Muscle layer of duodenum (tissue), 2 donors: ENCODE measurements at regions not wholly inside any gene's neighbourhood (a gene's known extent, or its start where the extent isn't known, plus 50 kb on each side); places are given as distances from the start of the nearest gene placed in this dataset.

Experiments used
- H3K27ac ChIP-seq: one replicate; pipeline ENCODE4 v1.7.0; 2013; ENCODE audit warnings: mild to moderate bottlenecking, low read length
- H3K27me3 ChIP-seq: one replicate; pipeline ENCODE4 v1.7.0; 2013; ENCODE audit warnings: low read depth, mild to moderate bottlenecking, control low read depth, low read length
- H3K36me3 ChIP-seq, 2 donors: one replicate each; pipeline ENCODE4 v1.7.0; 2013; ENCODE audit warnings: low read length in 2 of 2, control low read depth in 1 of 2, mild to moderate bottlenecking in 1 of 2; ENCODE audit not compliant: insufficient read depth in 2 of 2, control insufficient read depth in 1 of 2
- H3K4me1 ChIP-seq, 2 donors: one replicate each; pipeline ENCODE4 v1.7.0; 2013; ENCODE audit warnings: low read length in 2 of 2, mild to moderate bottlenecking in 2 of 2, control low read depth in 1 of 2, moderate library complexity in 1 of 2; ENCODE audit not compliant: insufficient read depth in 2 of 2, control insufficient read depth in 1 of 2
- H3K4me3 ChIP-seq, 2 donors: one replicate each; pipeline ENCODE4 v1.7.0; 2013; ENCODE audit warnings: low read length in 2 of 2, low read depth in 1 of 2, mild to moderate bottlenecking in 1 of 2
- H3K9me3 ChIP-seq, 2 donors: one replicate each; pipeline ENCODE4 v1.7.0; 2013; ENCODE audit warnings: low read length in 2 of 2, control low read depth in 1 of 2, mild to moderate bottlenecking in 1 of 2; ENCODE audit not compliant: control insufficient read depth in 1 of 2
- donor health status: healthy.

- H3K27ac ChIP-seq: no peak overlapping the region
- no peaks in the 10 kb centered on the region for H3K9me3 ChIP-seq
- H3K27me3 ChIP-seq: no peaks in the 10 kb centered on the region
- H3K4me3 ChIP-seq: no peak overlapping the region
- H3K4me1 ChIP-seq: peaks cover 0 to 4% of the 10 kb centered on the region in 2 donors
- no peaks in the 10 kb centered on the region for H3K36me3 ChIP-seq
Observed at GRCh38 chr6:104599821-104600638, 259.7 kb downstream of the HACE1 start.

- Histone ChIP-seq H3K27ac (no peak overlapping the region), H3K4me3 (no peak overlapping the region)
Observed at GRCh38 chr6:104597541-104598050, 262.1 kb downstream of the HACE1 start.

GRCh38 chr6:104596091-104596490 is 263.6 kb downstream of the HACE1 start:
- H3K27me3 ChIP-seq: no peaks in the 10 kb centered on the region
- no peak overlapping the region for H3K4me3 ChIP-seq
- H3K27ac ChIP-seq: no peak overlapping the region
- H3K9me3 ChIP-seq: no peaks in the 10 kb centered on the region
- H3K4me1 ChIP-seq: peaks cover 0 to 2% of the 10 kb centered on the region in 2 donors
- no peaks in the 10 kb centered on the region for H3K36me3 ChIP-seq

More at GRCh38 chr6:104597541-104598050, 262.1 kb downstream of the HACE1 start:
- H3K36me3 ChIP-seq: no peaks in the 10 kb centered on the region
- H3K9me3 ChIP-seq: no peaks in the 10 kb centered on the region
- H3K27me3 ChIP-seq: no peaks in the 10 kb centered on the region
- H3K4me1 ChIP-seq: peaks cover 0 to 4% of the 10 kb centered on the region in 2 donors

- H3K4me1 ChIP-seq: no peaks in the 10 kb centered on the region
- H3K27me3 ChIP-seq: no peaks in the 10 kb centered on the region
- no peaks in the 10 kb centered on the region for H3K9me3 ChIP-seq
- no peak overlapping the region for H3K27ac ChIP-seq
- H3K4me3 ChIP-seq: no peak overlapping the region
- no peaks in the 10 kb centered on the region for H3K36me3 ChIP-seq
Observed at GRCh38 chr6:104595311-104595820, 264.4 kb downstream of the HACE1 start.

- Histone ChIP-seq H3K4me3 (no peak overlapping the region), H3K36me3 (no peaks in the 10 kb centered on the region), H3K27me3 (no peaks in the 10 kb centered on the region), H3K9me3 (no peaks in the 10 kb centered on the region), H3K27ac (no peak overlapping the region), H3K4me1 (no peaks in the 10 kb centered on the region)
Observed at GRCh38 chr6:104591573-104592334, 268.0 kb downstream of the HACE1 start.

- Histone ChIP-seq H3K9me3 (no peaks in the 10 kb centered on the region), H3K27ac (no peak overlapping the region), H3K4me1 (no peaks in the 10 kb centered on the region), H3K27me3 (no peaks in the 10 kb centered on the region), H3K4me3 (no peak overlapping the region), H3K36me3 (no peaks in the 10 kb centered on the region)
Observed at GRCh38 chr6:104589940-104590339, 269.8 kb downstream of the HACE1 start.

GRCh38 chr6:104585646-104586045 is 274.1 kb downstream of the HACE1 start:
- H3K9me3 ChIP-seq: peaks cover 3 to 4% of the 10 kb centered on the region in 2 donors
- H3K36me3 ChIP-seq: no peaks in the 10 kb centered on the region
- no peaks in the 10 kb centered on the region for H3K27me3 ChIP-seq
- H3K27ac ChIP-seq: no peak overlapping the region
- H3K4me1 ChIP-seq: no peaks in the 10 kb centered on the region
- no peak overlapping the region for H3K4me3 ChIP-seq

GRCh38 chr6:104580452-104580851 is 279.3 kb downstream of the HACE1 start:
- Histone ChIP-seq H3K27me3 (no peaks in the 10 kb centered on the region), H3K4me3 (no peak overlapping the region), H3K4me1 (no peaks in the 10 kb centered on the region), H3K27ac (no peak overlapping the region), H3K9me3 (peaks cover 3 to 4% of the 10 kb centered on the region in 2 donors), H3K36me3 (no peaks in the 10 kb centered on the region)

GRCh38 chr6:104579310-104579863 is 280.3 kb downstream of the HACE1 start:
- H3K36me3 ChIP-seq: no peaks in the 10 kb centered on the region

GRCh38 chr6:104575536-104575935 is 284.2 kb downstream of the HACE1 start:
- no peak overlapping the region for H3K27ac ChIP-seq
- H3K36me3 ChIP-seq: no peaks in the 10 kb centered on the region
- H3K9me3 ChIP-seq: no peaks in the 10 kb centered on the region
- no peak overlapping the region for H3K4me3 ChIP-seq
- H3K4me1 ChIP-seq: no peaks in the 10 kb centered on the region
- no peaks in the 10 kb centered on the region for H3K27me3 ChIP-seq

More at GRCh38 chr6:104579310-104579863, 280.3 kb downstream of the HACE1 start:
- H3K4me3 ChIP-seq: no peak overlapping the region
- H3K27ac ChIP-seq: no peak overlapping the region
- peaks cover 3 to 4% of the 10 kb centered on the region in 2 donors for H3K9me3 ChIP-seq
- H3K4me1 ChIP-seq: no peaks in the 10 kb centered on the region
- H3K27me3 ChIP-seq: no peaks in the 10 kb centered on the region
